Smooth muscle cell (in vitro differentiated cells): ENCODE measurements at regions not wholly inside any gene's neighbourhood (a gene's known extent, or its start where the extent isn't known, plus 50 kb on each side); places are given as distances from the start of the nearest gene placed in this dataset.
A peak's percentile ranks its signal among the peaks of the same experiment; 100 is the strongest.

Experiments
- DNase-seq: peaks from one replicate; lab custom pipeline; 2025; ENCODE audit not compliant: unreplicated experiment; lab: John Stamatoyannopoulos, UW
- H2AFZ ChIP-seq: fragments of 200-600 bp; sonication (generic); 2 replicates; pipeline ENCODE4 v1.6.0; 2016; ENCODE audit warnings: antibody characterized with exemption, low read depth, mild to moderate bottlenecking
- H3F3A ChIP-seq: fragments of 200-600 bp; sonication (generic); 2 replicates; pipeline ENCODE4 v1.6.0; 2017; ENCODE audit warnings: antibody characterized with exemption, low read depth
- H3K27ac ChIP-seq: fragments of 200-600 bp; sonication (generic); 2 replicates; pipeline ENCODE4 v1.5.1; 2016; ENCODE audit warnings: low read depth, mild to moderate bottlenecking
- H3K27me3 ChIP-seq: fragments of 200-600 bp; sonication (generic); 2 replicates; pipeline ENCODE4 v1.6.1; 2016; ENCODE audit warnings: low read depth, mild to moderate bottlenecking
- H3K36me3 ChIP-seq: fragments of 200-600 bp; sonication (generic); 2 replicates; pipeline ENCODE4 v1.5.1; 2016; ENCODE audit warnings: low read depth
- H3K4me1 ChIP-seq: fragments of 200-600 bp; sonication (generic); 2 replicates; pipeline ENCODE4 v1.5.1; 2016; ENCODE audit warnings: low read depth
- H3K4me2 ChIP-seq: fragments of 200-600 bp; sonication (generic); 2 replicates; pipeline ENCODE4 v1.6.0; 2016; ENCODE audit warnings: mild to moderate bottlenecking
- H3K4me3 ChIP-seq: fragments of 200-600 bp; sonication (generic); 2 replicates; pipeline ENCODE4 v1.5.1; 2016; ENCODE audit warnings: mild to moderate bottlenecking
- H3K79me2 ChIP-seq: fragments of 200-600 bp; sonication (generic); 2 replicates; pipeline ENCODE4 v1.6.0; 2016; ENCODE audit warnings: low read depth, mild to moderate bottlenecking
- H3K9ac ChIP-seq: fragments of 200-600 bp; sonication (generic); 2 replicates; pipeline ENCODE4 v1.6.0; 2016; ENCODE audit warnings: low read depth
- H3K9me3 ChIP-seq: fragments of 200-600 bp; sonication (generic); replicated peaks from 2 replicates; pipeline ENCODE4 v1.5.1; 2016; ENCODE audit warnings: low read depth
- H4K20me1 ChIP-seq: fragments of 200-600 bp; sonication (generic); 2 replicates; pipeline ENCODE4 v1.6.0; 2016; ENCODE audit warnings: low read depth
- WGBS: methylation state at CpG from one replicate; pipeline ENCODE4 v1.1.7; 2016; ENCODE audit warnings: low lambda C conversion rate; 5-methylcytosine and 5-hydroxymethylcytosine counted together
- TF ChIP-seq, protein P1 (sequence below): fragments of 200-600 bp; sonication (generic); IDR thresholded peaks from 2 replicates; pipeline ENCODE4 v1.5.1; 2017; ENCODE audit warnings: borderline replicate concordance, mild to moderate bottlenecking, antibody characterized with exemption; ENCODE audit not compliant: insufficient read depth, poor library complexity, severe bottlenecking

DNA sequence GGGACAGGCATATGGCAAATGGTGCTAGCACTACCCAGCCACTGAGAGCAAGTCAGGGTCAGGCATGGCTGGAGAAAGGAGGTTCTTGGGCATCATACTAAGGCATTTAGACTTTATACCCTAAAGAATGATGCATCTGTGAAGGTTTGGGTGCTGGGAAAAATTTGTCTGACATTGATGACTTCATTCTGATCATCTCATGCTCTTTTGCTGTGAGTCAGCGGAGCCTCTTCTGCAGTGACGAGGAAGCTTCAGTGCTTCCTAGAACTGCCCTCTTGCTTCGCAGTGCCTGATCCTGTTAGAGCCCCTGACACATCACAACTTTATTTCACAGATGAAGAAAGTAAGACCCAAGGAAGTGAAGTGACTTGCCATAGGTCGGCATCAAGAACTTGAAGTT is 266.6 kb upstream of the GAS1 start:
- Histone ChIP-seq H2AFZ (no peak overlapping the region), H3K79me2 (no peaks in the 10 kb centered on the region), H3K36me3 (no peaks in the 10 kb centered on the region), H3K4me3 (no peak overlapping the region), H4K20me1 (no peaks in the 10 kb centered on the region), H3K27me3 (no peaks in the 10 kb centered on the region), H3K27ac (peak overlapping the region; percentile 42), H3K9me3 (no peaks in the 10 kb centered on the region), H3K4me1 (no peaks in the 10 kb centered on the region), H3F3A (no peaks in the 10 kb centered on the region), H3K4me2 (no peak overlapping the region), H3K9ac (no peak overlapping the region)
- WGBS = 48% methylated on average over 4 of the region's 4 CpGs
- TF ChIP-seq, protein P1, sequence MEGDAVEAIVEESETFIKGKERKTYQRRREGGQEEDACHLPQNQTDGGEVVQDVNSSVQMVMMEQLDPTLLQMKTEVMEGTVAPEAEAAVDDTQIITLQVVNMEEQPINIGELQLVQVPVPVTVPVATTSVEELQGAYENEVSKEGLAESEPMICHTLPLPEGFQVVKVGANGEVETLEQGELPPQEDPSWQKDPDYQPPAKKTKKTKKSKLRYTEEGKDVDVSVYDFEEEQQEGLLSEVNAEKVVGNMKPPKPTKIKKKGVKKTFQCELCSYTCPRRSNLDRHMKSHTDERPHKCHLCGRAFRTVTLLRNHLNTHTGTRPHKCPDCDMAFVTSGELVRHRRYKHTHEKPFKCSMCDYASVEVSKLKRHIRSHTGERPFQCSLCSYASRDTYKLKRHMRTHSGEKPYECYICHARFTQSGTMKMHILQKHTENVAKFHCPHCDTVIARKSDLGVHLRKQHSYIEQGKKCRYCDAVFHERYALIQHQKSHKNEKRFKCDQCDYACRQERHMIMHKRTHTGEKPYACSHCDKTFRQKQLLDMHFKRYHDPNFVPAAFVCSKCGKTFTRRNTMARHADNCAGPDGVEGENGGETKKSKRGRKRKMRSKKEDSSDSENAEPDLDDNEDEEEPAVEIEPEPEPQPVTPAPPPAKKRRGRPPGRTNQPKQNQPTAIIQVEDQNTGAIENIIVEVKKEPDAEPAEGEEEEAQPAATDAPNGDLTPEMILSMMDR = no peak
- DNase-seq = no peak

DNA sequence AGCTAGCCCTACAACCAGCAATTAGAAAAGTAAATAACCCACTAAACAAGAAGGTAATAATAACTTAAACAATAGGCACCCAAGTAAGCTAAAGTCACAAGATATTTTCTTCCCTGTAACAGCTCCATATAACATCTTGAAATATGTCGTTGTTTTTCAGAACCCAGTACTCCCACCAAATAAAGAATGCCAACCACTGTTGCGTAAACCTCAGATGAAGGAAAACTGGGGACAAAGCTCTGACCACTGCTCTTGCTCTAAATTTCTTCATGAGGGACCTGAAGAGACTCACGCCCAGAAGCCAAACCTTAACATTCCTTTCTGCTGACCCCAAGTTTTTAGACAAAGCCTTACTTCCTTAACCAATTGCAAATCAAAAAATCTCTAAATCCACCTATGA is 267.7 kb upstream of the GAS1 start:
- WGBS = 90% methylated on average over 3 of the region's 3 CpGs
- H3K9ac ChIP-seq = no peak overlapping the region
- H3F3A ChIP-seq = no peaks in the 10 kb centered on the region
- H3K4me3 ChIP-seq = no peak overlapping the region
- H3K9me3 ChIP-seq = no peaks in the 10 kb centered on the region
- H3K4me2 ChIP-seq = no peak overlapping the region
- TF ChIP-seq, protein P1 = no peak
- no peak overlapping the region for H2AFZ ChIP-seq
- no peaks in the 10 kb centered on the region for H3K36me3 ChIP-seq
- no peaks in the 10 kb centered on the region for H4K20me1 ChIP-seq
- DNase-seq = no peak
- no peak overlapping the region for H3K27ac ChIP-seq
- no peaks in the 10 kb centered on the region for H3K4me1 ChIP-seq
- H3K27me3 ChIP-seq = no peaks in the 10 kb centered on the region
- H3K79me2 ChIP-seq = no peaks in the 10 kb centered on the region

DNA sequence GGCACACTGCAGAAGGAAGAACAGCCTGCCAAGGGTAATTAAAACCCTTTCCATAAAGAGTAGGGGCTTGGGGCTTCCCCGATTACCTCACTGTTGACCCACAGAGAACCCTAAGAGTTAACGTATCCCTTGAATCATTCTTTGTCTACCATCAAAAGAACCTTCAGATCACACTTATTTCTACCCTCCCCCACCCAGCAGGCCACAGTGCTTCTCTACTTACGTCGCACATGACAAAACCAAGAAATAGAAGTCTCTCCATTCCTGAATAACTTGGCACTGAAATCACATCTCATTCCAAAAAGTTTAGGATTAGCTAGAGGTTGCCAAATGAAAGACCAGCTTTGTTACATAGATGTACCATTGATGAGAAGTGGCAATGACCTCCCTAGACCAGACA is 268.7 kb upstream of the GAS1 start:
- peaks cover under 1% of the 10 kb centered on the region for H3K27me3 ChIP-seq
- TF ChIP-seq, protein P1 = no peak
- no peaks in the 10 kb centered on the region for H3K4me1 ChIP-seq
- no peaks in the 10 kb centered on the region for H4K20me1 ChIP-seq
- H3K79me2 ChIP-seq = no peaks in the 10 kb centered on the region
- H3K36me3 ChIP-seq = no peaks in the 10 kb centered on the region
- H3F3A ChIP-seq = no peaks in the 10 kb centered on the region
- no peak overlapping the region for H2AFZ ChIP-seq
- H3K9me3 ChIP-seq = no peaks in the 10 kb centered on the region
- H3K4me2 ChIP-seq = no peak overlapping the region
- no peak overlapping the region for H3K4me3 ChIP-seq
- no peak overlapping the region for H3K9ac ChIP-seq
- no peak for DNase-seq
- H3K27ac ChIP-seq = no peak overlapping the region
- 97% methylated on average over 4 of the region's 4 CpGs for WGBS

DNA sequence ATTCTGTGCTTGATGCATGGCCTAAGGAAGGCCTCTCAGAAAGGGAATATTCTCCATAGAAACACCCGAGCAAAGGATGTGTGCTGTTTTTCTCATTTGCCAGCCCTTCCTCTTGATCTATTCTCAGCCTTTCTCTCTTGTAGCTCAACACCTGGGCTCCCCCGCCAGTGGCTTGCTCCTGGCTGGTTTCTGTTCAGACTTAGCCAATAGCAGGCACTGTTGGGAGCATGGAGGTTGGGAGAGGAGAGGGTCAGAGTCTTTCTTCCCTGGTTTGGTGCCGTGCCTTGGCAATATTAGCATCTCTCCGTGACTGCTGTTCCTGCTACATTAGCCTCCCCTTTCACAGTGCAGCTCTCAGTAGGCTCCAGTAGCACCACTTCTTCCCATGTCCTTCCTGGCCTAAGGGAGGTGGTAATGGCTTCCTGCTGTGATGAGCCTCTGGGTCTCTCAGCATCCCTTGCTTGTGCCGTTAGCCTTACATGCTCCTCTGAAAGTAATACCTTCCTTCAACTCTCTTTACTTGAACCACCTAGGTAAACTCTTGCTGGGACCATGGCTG is 269.7 kb upstream of the GAS1 start:
- no peaks in the 10 kb centered on the region for H4K20me1 ChIP-seq
- no peak overlapping the region for H3K4me2 ChIP-seq
- WGBS = 90% methylated on average over 5 of the region's 5 CpGs
- H2AFZ ChIP-seq = no peak overlapping the region
- no peak overlapping the region for H3K9ac ChIP-seq
- no peak overlapping the region for H3K4me3 ChIP-seq
- TF ChIP-seq, protein P1 = no peak
- H3K9me3 ChIP-seq = no peaks in the 10 kb centered on the region
- no peaks in the 10 kb centered on the region for H3K36me3 ChIP-seq
- no peak overlapping the region for H3K27ac ChIP-seq
- H3F3A ChIP-seq = no peaks in the 10 kb centered on the region
- H3K79me2 ChIP-seq = no peaks in the 10 kb centered on the region
- DNase-seq = no peak
- no peaks in the 10 kb centered on the region for H3K4me1 ChIP-seq
- peaks cover 3% of the 10 kb centered on the region for H3K27me3 ChIP-seq
